GM18502 (cell line): ENCODE measurements at regions not wholly inside any gene's neighbourhood (a gene's known extent, or its start where the extent isn't known, plus 50 kb on each side); places are given as distances from the start of the nearest gene placed in this dataset.

ENCODE experiments used
- ATAC-seq: cut with Tn5 transposase; IDR thresholded peaks from one replicate; pipeline ENCODE4 v1.9.1; 2021; ENCODE audit warnings: mild to moderate bottlenecking; ENCODE audit not compliant: unreplicated experiment, poor library complexity

DNA sequence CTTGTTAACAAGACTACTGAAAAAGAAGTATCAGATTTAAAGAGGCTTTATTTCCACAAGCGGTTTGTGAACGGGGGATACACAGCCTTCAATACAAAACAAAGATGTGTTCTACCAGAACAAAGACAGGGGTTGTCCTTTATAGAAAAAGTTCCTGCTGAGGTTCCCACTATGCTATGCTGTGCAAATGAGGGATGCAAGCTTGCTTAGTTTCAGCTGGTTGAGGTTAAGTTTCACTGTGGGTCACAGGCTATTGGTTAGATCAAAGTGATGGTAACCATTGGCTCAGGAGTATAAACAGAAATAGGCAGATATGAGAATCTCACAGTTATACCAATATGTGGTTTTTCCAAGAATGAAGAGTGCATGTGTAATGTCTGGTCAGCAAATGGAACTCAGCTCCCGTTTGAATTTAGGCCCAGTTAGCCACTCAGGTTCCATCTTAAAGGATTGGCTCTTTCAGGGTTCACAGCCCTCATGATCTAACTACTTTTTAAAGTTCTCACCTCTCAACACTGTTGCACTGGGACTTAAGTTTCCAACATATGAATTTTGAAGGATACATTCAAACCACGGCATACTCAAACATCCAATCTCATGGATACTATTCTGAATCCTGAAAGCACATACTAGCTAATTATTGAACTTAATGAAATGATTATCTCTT is 215.4 kb upstream of the DCN start:
- no peak for ATAC-seq

DNA sequence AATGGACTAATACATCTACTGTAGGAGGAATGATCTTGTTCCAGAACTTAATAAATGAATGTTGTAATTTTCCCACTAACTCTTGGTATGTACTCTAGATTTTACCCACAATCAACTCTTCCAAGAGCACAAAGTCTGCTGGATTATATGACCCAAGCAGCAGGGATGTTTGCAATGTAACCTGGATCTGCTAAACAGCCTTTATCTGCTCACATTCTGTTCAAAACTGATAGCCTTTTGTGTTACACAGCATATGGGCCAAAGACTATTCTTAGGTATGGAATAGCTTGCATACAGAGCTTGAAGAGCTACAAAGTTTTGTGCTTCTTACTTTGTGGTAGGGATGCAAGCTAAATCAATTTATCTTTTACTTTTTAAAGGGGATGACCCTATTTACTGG is 213.7 kb upstream of the DCN start:
- no peak for ATAC-seq

DNA sequence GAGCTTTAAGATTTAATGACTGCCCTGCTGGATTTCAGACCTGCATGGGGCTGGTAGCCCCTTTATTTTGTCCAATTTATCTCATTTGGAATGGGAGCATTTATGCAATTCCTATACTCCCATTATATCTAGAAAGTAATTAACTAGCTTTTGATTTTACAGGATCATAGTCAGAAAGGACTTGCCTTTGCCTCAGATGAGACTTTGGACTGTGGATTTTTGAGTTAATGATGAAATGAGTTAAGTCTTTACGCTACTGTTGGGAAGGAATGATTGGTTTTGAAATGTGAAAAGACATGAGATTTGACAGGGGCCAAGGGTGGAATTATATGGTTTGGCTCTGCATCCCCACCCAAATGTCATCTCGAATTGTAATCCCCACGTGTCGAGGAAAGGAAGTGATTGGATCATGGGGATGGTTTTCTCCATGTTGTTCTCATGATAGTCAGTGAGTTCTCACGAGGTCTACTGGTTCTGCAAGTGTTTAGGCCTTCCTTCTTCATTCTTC is 213.1 kb upstream of the DCN start:
- ATAC-seq = no peak

DNA sequence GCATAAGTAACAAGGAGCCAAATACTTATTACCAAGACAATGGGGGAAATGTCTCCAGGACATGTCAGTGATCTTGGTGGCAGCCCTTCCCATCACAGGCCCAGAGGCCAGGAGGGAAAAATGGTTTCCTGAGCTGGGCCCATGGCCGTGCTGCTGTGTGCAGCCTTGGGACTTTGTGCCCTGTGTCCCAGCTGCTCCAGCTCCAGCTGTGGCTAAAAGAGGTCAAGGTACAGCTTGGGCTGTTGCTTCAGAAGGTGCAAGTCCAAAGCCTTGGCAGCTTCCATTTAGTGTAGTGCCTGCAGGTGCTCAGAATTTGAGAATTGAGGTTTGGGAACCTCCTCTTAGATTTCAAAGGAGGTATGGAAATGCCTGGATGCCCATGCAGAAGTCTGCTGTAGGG is 212.3 kb upstream of the DCN start:
- ATAC-seq = no peak

DNA sequence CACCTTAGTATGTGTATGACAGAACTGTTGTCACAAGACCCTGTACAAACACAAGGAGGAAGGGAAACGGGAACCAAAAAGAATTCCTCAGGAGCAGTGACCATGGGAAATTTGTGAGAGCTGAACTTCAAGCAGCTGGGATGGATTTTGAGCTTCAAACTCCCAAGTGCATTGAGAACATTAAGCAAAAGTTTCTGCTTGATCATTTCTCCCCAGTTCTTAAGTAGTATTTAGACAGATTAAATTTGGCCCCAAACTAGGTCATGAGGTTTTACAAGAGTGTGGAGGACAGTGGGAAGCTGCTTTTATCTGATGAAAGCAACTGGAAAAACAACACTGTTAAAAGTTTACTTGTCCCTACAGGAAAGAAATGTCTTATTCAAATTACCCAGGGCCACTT is 206.0 kb upstream of the DCN start:
- ATAC-seq = no peak

DNA sequence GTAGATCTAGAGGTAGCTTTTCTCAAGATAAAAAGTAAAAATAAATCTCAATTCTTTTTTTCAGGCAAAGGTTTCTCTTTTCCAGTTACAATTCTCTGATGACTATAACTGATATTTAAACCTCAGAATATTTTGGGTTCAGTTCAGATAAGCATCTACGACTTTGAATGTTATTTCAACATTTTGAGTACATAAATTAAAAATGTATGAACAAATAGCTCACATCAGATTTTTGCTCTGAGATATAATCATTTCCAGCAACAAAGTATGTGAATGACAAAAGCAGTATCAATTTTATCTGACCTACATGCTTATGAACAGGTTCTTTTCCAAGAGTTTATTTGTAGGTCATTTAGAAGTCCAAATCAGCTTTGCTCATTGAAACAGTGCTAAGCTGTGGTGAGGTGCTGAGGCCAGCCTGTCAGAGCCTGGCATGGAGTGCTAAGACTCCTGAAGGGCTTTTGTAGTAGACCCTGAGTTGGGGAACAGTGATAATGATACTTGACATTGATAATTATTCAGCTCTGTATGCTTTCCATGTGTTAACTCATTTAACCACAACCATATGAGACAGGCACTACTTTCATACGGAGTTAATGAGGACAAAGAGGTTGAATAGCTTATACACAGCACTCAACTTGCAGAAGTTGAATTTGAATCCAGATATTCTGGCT is 205.0 kb upstream of the DCN start:
- no peak for ATAC-seq

DNA sequence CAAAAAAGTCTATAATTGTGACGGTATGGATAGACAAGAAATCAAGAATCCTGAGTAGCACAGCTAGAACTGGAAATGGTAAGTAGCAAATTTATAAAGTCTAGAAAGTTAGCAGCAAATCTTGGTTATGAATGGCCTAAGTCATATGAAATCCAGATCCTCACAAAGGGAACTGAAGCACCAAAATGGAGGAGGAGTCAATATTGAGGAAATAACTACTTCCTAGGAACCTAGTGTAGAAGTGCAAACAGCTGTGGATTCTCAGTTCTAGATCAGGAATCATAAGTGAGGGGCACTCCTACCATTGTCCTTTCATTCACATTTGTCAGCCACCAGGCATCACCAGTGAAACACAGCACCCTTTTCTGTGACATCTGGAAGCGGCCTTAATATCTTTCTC is 202.2 kb upstream of the DCN start:
- no peak for ATAC-seq

DNA sequence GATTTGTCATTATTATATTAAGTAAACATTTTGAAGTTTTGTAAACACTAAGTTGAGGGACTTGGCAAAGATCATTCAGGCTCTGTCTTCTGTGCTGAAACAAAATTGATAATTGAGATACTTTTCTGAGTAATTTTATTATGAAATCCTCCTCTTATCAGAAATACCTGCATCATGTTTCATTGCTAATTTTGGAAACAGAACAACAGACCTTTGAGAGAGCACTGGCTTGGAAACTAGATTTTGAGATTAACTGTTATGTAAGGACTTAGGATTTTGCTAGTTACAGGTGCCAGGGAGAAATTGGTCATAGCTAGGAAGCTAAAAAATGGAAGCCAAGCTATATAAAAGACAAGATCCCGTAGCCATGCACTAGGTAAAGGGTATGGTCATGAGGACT is 201.7 kb upstream of the DCN start:
- ATAC-seq = no peak

DNA sequence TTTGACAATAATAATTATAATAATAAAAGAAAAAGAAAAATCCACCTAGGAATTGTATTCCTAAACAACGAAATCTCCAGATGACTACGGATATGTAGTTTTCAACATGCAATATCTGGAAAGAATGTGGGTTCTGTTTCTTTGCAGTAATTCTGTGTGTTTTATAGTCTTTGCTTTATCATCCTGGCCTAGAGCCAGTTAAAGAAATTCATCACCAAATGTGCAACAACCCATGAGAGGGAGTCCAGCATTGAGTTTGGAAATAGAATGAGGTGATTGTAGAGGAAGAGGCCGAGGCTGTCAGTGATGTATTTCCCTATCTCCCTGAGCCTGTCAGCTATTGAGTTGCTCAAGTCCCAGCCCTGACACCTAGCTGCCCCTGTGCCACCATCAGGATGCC is 200.5 kb upstream of the DCN start:
- ATAC-seq = no peak

DNA sequence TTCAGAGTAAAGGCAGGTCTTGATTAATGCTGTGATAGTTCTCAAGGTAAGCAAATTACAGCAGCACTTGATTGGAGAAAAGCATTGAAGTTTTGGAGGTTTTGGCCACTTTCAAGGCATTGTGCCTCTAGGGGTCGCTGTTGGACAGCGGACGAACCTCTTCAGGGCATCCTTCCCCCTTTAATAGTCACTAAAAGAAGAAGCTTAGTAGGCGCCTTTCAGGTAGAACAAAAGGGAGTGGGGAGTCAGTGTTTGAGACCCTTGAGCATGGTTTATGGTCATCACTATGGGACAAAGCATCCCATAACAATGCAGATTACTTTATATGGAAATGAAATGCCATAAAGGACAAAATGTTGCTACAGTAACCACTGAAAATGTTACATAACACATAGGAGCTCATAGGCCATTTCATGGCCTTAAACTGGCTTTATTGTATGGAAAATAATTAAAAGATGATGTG is 199.5 kb upstream of the DCN start:
- peak; percentile 82 for ATAC-seq

DNA sequence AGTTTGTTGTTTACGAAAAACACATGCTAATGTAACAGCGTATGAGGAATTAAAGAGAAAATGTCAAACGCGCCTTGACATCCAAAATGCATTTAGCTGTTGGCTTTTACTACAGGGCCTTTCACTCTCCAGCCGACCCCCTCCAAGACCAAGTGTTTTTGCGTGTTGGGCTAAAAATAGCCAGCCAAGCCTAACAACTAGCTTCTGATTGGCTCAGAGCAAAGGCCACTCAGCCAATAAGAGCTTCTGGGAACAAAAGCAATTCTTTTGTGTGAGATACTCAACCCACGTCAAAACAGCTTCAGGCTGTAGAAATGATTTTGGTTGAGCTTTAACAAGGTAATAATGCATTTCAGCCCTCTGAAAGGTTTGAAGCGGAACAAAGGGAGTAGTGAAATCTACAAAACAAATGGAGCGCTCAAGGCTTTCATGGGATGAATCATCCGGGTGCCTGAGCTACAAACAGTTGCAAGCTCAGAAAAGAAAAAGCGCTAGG is 198.7 kb upstream of the DCN start:
- peak; percentile 89 for ATAC-seq

DNA sequence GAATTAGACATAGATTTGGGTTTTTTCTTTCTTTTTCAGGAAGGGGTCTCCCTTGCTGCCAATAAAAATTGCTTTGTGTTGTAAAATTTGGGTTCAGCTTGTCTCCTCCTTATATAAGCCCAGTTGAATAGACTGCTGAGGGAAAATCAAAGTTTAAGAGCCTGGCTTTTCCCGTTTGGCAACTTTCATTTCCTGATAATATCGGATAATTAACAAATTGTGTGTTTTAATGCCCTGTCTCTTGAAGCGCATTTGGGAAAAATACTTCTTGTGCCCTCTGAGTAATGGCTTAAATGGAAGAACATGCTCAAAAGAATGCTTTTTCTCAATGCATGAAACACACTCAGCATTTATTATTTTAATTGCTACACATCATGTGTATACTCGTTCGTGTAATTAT is 198.0 kb upstream of the DCN start:
- ATAC-seq = no peak

DNA sequence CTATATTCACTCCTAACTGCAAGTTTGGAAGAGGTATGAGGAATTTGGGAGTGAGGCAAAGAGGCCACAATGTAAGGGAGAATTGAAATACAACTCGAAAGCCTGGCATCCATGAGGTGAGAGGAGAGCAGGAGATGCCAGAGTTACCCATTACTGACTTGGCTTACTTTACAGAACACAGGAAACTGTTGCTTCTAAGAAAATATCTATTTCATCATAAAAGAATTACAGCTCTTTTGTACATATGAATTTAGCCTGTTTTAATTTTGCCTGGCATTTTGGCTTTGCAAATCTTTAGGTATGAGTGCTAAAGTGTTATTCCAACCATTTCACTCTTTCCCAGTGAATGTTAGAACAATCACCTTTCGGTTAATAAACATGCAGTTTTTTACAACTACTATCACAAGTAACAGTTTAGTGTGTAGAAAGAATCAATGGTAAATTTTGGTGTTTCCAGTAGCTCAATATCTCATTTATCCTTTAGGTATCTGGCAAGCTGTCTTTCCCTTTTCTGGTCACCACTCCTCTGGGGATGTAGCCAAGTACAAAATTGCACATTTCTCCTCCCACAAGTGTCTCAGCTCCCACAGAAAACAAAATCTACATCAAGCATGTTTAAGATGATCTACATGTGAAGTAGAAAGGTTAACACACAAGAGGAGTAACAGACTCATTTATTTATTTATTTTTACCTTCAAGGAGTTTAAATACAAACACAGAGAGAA is 196.6 kb upstream of the DCN start:
- ATAC-seq = no peak

DNA sequence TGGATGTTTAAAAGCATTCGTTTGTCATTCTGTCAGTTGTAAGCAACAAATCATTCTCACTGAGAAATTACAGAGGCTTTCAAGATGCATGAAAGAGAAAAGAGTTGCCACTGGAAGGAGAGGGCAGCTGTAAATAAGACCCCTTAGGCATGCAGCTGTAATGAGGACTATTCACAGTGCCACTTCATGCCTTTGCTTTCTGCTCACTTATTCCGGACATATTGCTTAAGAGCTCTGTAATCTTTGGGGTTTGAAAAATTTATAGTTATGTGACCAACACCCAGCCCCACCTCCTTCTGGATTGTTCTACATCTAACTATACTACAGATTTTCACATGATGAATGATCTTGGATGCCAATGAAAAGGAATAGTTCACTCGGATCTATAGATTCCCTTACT is 194.8 kb upstream of the DCN start:
- no peak for ATAC-seq

DNA sequence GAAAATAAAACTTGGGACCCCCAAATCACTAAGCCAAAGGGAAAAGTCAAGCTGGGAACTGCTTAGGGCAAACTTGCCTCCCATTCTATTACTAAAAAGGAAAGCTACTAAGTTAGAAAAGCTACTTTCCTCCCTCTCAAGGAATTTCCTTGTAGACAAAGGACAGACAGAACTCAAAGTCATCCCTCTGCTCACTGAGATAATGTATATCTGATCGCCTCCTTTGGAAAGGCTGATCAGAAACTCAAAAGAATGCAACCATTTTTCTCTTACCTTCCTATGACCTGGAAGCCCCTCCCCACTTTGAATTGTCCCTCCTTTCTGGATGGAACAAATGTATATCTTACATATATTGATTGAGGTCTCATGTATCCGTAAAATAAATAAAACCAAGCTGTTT is 190.5 kb upstream of the DCN start:
- ATAC-seq = no peak

DNA sequence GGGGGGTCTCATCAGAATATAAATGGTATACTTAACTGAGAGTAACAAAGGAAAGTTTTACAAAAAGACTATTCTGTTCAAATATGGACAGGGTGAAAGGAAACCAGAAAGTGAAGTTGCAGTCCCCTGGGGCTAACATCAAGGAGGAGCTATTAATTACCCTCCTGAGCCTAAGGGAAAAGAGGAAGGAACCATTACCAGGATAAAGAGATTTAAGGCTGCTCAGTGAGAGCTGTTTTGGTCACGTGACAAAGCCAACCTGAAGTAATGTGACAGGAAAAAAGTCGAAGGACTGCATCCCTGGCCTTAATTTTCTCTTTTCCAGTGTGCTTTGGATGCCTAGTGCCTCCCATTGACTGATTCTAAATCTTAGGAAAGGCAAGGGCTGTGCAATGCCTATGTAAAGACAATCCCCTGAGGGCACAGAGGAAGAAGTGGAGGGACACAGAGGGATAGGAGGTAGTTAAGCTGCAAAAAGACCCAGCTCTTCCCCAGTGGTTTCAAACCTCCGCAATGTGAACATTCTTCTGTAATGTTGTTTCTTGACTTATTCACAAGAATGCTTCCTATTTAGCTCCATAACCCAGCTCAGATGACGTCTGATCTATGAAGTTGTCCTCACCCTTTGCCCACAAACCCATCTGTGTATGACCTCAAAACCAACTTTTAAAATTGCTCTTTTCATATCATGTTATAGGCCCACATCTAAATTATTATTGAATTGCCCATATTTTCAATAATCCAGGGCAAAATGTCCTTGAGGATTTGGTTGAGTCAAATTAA is 187.7 kb upstream of the DCN start:
- ATAC-seq = no peak

DNA sequence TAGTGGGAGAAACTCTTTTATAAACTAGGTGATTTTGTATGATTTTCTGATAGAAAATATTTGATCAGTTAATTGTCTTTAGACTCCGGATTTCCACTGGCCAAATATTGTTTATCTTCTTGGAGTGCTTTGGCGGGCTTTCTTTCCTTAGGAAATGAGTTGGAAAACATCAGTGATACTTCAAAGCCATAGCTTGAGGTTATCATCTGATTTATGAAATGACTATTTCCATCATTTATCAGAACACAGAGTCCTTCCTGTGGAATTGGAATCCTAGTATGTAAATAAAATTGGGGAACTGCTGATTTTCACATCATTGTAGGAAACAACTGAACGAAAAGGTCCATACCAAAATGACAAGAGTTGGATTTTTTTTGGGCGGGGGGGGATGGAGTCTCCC is 186.0 kb upstream of the DCN start:
- no peak for ATAC-seq

DNA sequence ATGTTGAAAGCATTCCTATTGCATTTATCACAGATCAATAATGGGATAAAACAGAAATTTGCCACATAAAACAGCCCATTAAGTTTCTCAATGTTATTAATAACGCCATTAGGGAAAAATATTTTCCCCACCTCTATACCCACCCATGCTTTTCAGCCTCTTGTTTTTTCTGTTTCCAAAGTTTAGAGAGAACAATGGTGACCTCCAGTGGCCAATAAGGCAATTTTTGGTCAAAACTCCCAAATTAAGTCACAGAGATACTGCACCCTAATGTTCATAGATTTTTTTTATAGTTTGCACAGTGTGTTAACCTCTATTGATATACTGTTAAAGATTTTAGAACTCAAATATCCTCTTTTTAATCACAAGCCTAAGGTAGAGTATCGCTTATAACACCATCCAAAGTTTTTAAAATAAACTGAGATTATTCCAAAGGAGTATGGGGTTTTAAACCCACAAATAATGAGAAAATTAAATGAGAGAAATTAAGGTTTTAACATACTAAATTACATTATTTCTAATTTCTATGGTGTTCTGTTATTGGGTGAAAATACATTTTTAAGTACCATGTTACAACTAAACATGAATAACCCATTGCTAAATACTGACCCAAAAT is 184.7 kb upstream of the DCN start:
- ATAC-seq = no peak

DNA sequence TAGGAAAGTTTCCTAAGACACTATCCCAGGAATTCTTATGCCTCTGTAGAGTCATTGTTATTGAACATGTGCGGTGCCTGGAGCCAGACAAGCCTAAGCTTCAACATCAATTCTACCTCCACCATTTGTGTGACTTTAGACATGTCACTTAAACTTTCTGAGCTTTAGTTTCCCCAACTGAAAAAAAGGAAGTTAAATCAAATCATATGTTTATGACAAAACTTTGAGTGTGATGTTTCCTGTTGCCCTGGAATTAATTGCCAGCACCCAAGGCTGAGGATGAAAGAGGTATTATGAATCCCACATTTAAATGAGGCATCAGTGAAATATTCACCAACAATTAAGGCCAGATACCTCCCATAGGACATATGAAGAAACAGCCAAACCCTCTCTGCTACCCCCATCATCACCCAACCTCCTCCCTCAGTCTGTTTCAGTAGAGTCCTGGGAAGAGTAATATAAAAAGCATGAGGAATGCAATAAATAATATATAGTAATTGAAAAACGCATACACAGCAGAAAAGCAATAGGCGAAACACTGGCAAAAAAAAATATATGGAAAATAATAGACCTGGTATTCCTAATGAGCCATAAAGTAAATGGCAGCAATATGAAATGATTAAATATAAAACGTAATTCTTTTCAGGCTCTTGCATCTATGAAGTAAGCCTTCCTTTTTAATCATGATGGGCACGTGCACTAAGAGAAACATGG is 182.0 kb upstream of the DCN start:
- ATAC-seq = no peak
